T1000 (cell line): ENCODE measurements at regions not wholly inside any gene's neighbourhood (a gene's known extent, or its start where the extent isn't known, plus 50 kb on each side); places are given as distances from the start of the nearest gene placed in this dataset.

Source experiments
- DNase-seq: peaks from one replicate; lab custom pipeline; 2025; ENCODE audit warnings: mixed read lengths; lab: John Stamatoyannopoulos, UW

DNA sequence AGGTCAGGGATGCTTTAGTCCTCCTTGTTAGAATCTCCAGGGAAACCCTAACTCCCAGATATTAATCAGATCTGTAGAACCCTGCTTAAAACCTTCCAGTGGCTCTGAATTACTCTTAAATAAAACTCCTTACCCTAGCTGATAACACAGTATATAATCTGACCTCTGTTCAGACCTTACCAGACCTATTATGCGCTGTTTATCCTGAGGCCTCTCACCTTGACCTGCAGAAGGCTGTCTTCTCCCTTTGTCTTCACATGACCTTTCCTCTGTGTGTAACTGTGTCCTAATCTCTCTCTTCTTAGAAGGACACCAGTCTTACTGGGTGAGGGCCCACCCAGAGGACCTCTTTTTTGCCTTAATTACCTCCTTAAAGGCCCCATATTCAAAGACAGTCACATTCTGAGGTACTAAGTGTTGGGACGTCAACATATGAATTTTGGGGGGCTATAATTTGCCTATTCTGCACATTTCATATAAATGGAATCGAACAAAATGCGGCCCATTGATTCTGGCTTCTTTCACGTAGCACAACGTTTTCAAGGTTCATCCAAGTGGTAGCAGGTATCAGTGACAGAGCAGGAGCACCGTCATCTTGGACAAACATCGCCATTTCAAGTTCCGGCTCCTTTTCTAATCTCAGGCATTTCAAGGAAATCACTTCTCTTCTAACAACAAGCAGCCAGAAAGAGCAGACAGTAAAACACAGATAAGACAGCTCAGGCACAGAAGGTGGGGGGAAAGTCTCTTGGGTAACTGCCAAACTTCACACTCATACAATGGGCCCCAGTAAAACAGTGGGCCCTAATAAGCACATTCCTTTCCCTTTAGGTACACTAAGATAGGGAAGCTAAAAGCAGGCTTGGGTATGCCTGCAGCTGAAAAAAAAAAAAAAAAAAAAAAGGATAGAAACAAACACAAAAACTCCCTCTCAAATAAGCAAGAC, 200.2 kb upstream of the NUDT4 start:
- DNase-seq: no peak

DNA sequence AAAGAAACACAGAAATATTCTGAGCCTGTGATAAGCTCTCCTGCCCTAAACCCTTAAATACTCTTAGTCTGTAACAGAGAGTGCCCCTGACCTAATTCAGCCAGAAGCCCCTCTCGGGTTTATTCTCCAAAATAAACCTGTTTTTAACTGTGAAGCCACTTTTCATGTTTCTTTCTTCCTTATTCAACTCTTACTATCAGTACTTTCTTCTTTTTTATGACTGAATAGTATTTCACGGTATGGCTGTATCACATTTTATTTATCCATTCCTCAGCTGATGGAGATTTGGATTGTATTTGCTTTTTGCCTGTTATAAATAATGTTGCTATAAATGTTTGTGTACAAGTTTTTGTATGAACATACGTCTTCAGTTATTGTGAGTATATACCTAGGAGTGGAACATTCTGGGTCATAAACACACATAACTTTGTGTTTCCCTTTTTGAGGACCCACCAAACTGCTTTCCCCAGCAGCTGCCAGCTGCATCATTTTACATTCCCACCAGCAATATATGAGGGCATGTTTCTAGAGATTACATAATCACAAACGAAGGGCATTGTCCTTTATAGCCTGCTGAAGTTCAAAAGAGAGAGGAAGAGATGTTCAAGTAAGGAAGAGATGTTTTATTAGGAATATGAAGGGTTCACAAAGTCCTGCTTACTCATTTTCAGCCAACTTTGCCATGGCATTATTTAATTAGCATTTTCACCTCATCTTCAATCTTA, 199.4 kb upstream of the NUDT4 start:
- DNase-seq: no peak

DNA sequence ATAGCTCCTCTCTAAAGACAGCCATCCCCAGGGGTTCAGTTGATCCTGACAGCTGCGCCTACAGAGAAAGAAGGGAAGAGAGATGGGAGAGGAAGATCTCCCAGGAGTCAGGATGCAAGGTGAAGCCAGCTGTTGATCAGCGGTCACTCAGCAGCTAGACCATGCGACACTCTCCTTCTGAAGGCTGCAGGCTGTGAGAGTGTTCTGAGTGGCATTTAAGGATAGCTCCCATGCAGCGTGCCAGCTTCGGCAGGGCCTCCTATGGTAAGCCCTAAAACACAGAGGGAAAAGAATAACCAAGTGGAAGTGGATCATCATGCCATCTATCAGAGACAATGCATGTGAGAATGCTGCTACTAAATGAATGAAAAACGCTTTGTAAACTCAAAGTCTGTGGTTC, 197.9 kb upstream of the NUDT4 start:
- DNase-seq: no peak

DNA sequence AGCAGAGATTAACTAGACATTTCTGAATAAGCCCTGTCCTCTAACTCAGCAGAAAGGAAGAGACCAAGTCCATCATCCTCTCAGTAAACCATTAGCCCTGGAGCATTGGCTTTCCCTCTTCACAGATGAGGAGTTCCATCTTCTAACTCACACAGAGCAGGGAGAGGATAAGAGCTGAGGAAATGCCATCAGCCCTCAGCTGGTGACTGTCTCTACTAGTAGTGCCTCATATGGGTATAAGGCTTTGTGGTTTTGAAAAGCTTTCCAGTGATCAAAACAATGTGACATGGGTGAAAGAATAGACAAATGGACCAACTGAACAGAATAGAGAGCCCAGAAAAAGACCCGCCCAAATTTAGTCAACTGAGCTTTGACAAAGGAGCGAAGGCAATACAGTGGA, 197.2 kb upstream of the NUDT4 start:
- DNase-seq: no peak

DNA sequence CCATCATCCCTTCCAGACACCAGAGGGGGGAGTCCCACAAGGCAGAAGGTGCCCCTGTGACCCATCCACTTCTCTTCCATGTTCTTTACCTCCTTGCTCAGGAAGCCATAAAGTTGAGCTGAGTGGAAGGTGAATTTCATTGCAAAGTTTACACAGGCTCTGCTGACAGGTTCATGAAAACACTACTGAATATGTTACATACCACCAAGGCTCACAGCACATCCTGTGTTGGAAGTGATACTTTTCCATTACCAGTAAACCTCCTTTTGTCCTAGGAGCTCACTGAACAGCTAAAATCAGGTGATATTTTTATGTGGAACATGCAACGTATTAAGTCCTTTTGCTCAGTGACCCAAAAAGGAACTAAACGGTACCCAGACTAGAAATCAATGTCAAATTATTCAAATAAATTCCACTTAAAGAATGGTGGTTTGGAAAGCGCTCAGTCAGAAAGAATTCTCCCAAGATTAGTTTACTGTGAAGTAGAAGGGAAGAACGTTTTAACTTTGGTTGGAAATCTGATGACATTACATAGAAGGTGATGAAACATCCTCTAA, 196.2 kb upstream of the NUDT4 start:
- no peak for DNase-seq

DNA sequence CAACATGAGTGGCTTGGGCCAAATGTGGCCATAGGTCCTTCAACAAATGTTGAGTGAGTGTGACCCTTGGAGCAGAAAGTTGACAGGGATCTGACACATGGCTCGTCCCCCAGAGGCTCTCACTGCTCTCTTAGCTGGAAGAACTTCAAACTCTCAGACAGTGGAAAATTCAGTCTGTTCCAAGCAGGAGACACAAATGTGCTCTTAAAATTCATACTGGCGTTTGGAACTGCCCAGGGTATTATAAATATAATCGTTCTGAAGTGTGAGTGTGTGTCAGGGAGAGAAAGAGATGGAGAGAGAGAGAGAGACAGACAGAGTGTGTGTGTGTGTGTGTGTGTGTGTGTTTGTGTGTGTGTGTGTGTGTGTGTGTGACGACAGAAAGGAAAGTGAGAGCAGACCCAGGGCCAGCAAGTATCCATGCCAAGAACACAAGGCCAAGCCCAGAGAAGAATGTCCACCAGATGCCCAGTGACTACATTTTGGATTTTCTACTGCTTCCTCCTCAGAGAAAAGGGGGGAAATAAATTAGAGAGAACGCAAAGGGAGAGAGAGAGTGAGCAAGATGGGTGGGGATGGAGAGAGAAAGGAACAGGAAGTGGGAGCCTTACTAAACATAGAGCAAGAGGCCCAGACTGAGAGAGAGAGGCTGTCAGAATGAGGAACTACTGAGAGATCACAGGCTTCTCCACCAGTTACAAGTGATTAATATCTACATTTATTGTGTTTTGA, 193.6 kb upstream of the NUDT4 start:
- DNase-seq: no peak

DNA sequence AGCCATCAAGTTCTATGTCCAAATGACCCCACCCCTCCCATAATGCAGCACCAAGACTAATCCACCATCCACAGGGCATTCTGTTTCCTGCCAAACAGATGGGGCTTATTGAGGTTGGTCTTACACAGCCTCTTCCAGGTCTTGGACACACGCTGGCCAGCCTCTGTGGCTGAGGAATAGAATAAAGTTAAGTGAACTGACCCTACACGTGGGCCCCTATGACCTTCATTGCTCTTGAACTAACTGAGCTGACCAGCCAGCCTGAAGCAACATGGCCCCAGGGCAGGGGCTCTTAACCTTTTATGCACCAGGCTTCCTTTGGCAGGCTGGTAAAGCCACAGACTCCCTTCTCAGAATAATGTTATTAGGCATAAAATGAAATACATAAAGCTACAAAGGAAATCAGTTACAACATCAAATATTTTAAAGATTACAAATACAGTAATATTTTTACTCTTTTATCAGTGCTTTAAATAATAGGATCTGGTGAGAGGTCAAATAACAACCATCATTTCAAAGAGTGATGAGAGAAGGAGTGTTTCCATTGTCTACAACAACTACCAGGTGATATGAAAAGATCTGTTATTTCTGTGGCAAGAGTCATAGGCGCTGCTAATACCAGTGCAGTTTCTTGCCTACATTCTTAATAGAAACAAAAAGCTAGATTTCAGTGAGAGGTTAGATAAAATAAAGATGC, 192.9 kb upstream of the NUDT4 start:
- no peak for DNase-seq

DNA sequence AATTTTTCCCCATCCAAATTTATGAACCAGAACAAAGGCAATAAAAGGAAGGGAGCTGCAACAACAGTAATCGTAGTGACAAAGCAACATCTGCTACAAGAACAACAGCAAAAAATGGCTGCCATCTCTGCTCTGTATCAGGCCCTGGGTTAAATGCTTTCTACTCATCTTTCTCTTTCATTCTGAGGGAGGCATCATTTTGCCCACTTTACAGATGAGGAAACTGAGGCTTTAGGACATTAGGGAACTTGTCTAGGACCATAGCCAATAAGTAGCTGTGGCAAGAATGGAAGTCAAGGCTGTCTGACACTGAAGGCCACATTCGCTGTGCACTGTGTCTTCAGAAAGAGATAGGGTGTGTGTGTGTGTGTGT, 192.4 kb upstream of the NUDT4 start:
- no peak for DNase-seq

DNA sequence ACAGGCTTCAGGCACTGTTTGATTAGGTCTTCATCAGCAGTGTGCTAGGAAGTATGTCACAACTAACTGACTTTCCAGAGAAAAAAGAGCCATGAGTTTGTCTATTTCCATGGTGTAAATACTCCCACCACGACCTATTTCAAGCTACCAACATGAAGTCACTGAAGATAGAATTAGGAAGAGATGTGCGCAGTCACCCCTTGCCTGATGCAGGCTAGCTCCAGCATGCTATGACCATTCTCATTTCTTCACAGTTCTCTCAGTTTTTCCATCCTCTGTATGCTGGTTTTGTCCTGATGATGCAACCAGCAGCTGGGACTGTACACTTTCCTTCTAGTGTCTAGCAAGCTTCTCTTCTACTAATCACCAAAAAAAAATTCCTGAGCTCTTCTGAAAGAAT, 191.6 kb upstream of the NUDT4 start:
- DNase-seq: no peak

DNA sequence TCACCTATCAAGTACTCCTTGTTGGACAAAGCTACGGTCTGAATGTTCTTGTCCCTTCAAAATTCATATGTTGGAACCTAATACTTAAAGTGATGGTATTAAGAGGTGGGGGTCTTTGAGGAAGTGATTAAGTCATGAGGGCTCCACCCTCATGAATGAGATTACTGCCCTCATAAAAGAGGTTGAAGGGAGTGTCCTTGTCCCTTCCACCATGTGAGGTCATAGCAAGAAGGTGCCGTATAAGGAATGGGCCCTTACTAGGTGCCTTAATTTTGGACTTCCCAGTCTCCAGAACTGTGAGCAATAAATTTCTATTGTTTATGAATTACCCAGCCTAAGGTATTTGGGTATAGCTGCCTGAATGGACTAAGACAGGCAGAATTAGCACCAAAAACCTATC, 191.1 kb upstream of the NUDT4 start:
- no peak for DNase-seq

DNA sequence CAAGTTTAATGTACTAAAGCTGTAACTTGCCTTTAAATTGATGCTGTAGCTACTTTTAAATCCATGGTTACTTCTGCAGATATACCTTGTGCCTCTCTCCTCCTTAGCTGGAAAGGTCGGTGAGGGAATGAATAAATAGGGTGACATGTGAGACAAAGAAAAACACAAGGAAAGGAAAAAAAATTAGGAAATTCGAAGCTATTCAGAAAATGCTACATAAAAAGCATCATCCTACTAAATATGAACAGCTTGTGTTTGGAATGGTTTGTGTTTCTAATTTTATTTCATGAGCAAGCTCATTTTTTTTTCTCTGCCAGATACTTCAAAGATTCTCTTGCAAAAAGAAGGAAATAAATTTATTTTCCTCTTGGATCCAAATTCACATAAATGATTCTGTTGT, 186.3 kb upstream of the NUDT4 start:
- DNase-seq: no peak

DNA sequence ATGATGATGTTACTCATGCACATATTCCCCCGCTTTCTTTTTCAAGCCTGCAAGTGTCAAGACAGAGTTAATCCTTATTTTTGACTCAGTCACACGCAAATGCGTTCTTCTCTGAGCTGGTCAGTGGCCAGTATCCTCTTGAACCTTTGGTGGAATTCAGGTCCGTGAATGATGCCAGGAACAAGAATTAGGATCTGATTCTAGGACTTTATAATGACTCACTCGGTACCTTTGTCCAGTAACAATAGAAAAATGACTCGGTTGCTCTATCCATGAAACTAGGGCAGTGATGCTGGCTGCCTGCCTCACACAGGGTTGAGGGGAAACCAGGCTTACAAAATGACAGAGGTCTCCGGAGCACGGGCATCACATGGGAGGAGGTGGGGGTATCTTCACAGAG, 185.8 kb upstream of the NUDT4 start:
- no peak for DNase-seq

DNA sequence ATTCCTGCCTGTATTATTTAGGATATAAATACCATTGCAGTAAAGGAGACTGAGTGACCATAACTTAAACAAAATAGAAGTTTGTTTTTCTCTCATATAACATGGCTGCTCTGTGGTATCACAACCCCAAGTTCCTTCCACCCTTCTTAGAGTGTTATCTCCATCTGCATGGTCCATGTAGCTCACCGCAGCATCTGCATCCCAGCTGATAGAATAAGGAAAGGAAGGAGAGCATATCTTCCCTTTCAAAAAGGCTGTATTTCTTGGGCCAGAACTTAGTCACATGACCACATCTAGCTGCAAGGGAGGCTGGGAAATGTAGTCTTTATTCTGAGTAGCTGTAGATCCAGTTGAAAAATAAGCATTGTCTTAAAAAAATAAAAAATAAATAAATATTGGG, 184.8 kb upstream of the NUDT4 start:
- DNase-seq: no peak

DNA sequence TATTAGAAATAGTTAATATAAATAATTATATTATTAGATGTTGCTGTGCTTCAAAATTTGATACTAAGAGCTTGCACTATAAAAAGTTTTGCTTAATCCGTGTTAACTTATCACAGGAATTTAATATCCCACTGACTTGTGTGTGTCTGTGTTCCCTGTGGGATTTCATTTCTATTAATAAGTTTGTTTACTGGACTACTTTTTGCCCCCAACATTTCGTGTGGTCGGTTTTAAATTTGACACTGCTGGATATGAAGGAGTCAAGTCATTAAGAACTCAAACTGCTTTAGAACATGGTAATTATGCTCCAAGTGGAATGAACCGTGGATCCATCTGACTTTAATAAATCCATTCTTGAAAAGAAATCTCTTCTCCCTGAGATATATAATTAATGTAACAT, 182.2 kb upstream of the NUDT4 start:
- DNase-seq: no peak

DNA sequence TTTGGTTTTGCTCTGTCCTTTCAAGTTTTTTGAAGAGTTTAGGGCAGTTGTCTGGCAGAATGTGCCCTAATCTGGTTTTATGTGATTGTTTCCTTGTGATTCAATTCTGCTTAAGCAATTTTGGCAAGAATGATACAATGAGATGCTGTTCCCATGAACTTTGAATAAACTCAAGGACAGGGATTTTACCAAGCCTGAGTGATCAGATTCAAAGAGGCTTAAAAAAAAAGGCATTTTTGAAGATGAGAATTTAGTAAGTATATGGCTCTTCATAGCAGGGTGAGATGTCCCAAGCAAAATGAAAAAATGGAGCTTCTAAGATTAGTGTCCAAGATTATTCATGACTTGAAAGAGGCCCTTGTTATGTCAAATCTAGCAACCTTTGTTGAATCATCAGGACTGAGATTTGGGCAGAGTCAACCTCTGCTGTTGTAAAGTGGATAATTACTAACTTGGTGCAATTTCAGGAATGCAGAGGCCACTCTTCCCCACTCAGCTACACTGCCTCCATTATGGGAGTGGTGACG, 180.6 kb upstream of the NUDT4 start:
- DNase-seq: no peak

DNA sequence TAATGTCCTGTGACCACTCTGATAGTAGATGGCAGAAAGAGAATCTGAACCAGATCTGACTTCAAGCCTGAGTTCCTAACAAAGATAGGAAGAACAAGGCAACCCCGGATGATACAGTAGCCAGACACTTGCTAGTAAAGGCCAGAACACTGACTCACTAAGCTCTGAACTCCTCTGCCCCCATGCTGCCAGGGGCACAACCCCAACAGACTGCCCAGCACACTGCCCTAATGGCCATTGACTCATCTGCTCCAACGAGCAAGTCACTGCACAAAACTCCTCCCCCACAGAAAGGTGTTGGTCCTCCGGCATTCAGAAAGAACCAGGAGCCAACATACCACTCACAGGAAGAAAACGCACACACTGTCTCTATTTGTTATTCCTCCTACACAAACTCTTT, 179.6 kb upstream of the NUDT4 start:
- DNase-seq: no peak

DNA sequence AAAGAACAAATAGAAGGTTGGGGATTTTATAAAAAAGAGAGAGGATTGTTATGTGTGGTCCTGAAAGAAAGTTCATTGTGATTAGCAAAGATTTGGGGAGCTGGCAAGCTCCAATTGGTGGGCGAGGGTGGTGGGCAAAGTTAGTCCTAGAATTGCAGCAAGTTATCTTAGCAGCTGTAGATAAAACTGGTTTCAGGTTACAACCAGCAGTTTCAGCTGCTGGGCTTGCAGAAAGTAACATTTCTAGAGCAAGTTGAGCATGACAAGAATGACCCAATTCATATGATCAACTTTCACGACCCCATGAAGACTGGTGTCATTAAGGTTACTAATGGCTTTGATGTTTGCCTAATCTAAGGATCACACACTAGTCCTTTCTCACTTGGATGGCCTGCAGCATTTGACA, 177.9 kb upstream of the NUDT4 start:
- no peak for DNase-seq

DNA sequence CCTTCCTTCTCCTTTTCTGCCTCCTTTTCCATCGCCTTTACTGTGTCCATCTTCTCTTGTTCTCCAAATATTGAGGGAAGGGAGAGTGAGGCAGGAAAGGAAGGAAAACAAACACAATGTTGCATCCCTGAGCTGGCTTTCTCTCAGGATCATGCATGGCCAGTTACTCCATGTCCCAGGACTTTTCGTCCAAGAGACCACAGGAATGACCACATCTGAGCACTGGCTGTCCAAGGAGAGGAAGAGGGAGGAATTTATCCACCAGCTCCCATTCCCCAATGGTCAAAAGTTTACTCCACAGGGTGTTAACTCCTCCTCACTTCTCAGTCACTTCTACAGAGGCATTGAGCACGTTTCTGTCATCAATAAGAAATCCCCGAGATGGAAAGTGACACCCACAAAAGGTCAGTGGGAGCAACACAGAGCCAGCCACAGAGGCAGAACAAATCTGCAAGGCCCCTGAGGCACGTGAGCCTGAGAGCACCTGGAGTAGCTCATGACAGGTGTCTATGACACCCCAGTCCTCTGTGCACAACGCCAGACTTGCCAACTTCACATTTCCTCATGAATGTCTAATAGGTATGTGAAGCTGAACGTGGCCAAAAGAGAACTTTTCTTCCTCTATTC, 177.3 kb upstream of the NUDT4 start:
- DNase-seq: no peak

DNA sequence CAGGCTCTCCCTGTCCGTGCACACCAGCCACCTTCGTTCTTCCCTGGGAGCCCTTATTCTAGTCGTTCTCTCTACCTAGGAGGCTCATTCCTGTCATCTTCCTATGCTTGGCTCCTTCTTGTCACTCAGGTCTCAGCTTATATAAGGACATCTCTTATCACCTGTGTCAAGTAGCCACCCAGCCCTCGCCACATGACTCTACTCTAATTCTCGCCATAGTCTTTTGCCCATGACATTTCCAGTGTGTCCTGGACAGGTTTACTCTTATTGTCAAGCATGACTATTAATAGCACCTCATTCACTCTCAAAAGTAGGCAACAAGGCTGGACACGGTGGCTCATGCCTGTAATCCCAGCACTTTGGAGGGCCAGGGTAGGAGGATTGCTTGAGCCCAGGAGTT, 175.7 kb upstream of the NUDT4 start:
- no peak for DNase-seq

DNA sequence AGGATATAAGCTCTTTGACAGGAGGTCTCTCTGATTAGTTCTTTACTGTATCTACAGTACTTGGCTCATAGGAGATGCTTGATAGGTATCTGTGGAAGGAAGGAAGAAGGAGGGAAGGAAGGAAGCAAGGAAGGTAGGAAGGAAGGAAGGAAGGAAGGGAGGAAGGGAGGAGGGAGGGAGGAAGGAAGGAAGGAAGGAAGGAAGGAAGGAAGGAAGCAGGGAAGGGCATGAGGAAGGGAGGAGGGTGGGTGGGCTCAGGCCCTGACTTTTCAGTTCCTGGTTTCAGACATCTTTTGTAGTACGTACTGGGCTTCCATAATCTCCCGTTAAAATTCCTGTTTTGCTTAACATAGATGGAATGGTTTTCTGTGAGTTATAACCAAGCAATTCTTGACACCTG, 175.0 kb upstream of the NUDT4 start:
- DNase-seq: no peak

DNA sequence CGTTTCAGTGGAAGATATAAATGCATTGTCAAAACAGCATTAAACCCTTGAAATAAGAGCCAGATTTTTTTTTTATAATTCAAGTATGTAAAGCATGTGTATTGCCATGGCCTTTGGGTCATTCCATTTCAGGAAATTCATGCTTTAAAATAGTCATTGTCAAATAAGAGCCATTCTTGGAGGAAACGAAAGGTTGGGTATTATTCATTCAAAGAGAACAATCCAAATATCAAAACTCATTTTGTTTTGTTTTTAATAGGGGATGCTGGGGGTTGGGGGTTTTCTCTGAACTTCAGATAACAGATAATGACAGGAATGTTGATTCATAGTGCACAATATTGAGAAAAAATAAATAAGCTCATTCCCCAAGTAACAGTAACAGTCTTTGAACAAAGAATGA, 174.4 kb upstream of the NUDT4 start:
- no peak for DNase-seq
